ENCODE measurements at regions not wholly inside any gene's neighbourhood (a gene's known extent, or its start where the extent isn't known, plus 50 kb on each side); places are given as distances from the start of the nearest gene placed in this dataset.
"Not testable (repeated sequence)": the region's sequence is repeated elsewhere in the genome, so short reads cannot be mapped to it uniquely, and the experiment has no call there.

GRCh38 chr5:116740771-116741170 lies 166.1 kb upstream of the SEMA6A start:
- DNase-seq, result no peak

GRCh38 chr5:116739571-116739970 lies 164.9 kb upstream of the SEMA6A start:
- DNase-seq, result peak; percentile 49

- DNase-seq, result peak; percentile 88
Measured at GRCh38 chr5:116738615-116739261, 164.1 kb upstream of the SEMA6A start.

- DNase-seq, result no peak
Measured at GRCh38 chr5:116738239-116738614, 163.6 kb upstream of the SEMA6A start.

- no peak for DNase-seq
Measured at GRCh38 chr5:116736671-116737070, 162.0 kb upstream of the SEMA6A start.

- no peak for DNase-seq
Measured at GRCh38 chr5:116733991-116734975, 159.7 kb upstream of the SEMA6A start.

GRCh38 chr5:116732591-116732990 lies 158.0 kb upstream of the SEMA6A start:
- DNase-seq, result no peak

- no peak for DNase-seq
Measured at GRCh38 chr5:116731432-116731831, 156.8 kb upstream of the SEMA6A start.

GRCh38 chr5:116730706-116731105 lies 156.1 kb upstream of the SEMA6A start:
- peak; percentile 69 for DNase-seq

GRCh38 chr5:116730185-116730584 lies 155.6 kb upstream of the SEMA6A start:
- DNase-seq, result no peak

- DNase-seq, result no peak
Measured at GRCh38 chr5:116727248-116727647, 152.6 kb upstream of the SEMA6A start.

- not testable (repeated sequence) for DNase-seq
Measured at GRCh38 chr5:116726180-116726579, 151.6 kb upstream of the SEMA6A start.

GRCh38 chr5:116724971-116725370 lies 150.3 kb upstream of the SEMA6A start:
- no peak for DNase-seq

- no peak for DNase-seq
Measured at GRCh38 chr5:116722651-116723050, 148.0 kb upstream of the SEMA6A start.

GRCh38 chr5:116719106-116719505 lies 144.5 kb upstream of the SEMA6A start:
- DNase-seq, result no peak

GRCh38 chr5:116718317-116718716 lies 143.7 kb upstream of the SEMA6A start:
- no peak for DNase-seq

- DNase-seq, result no peak
Measured at GRCh38 chr5:116709082-116709481, 134.5 kb upstream of the SEMA6A start.

- not testable (repeated sequence) for DNase-seq
Measured at GRCh38 chr5:116705121-116705519, 130.5 kb upstream of the SEMA6A start.

GRCh38 chr5:116703941-116704340 lies 129.3 kb upstream of the SEMA6A start:
- DNase-seq, result no peak

GRCh38 chr5:116703328-116703727 lies 128.7 kb upstream of the SEMA6A start:
- DNase-seq, result no peak

GRCh38 chr5:116702776-116703175 lies 128.2 kb upstream of the SEMA6A start:
- no peak for DNase-seq

- DNase-seq, result no peak
Measured at GRCh38 chr5:116699332-116699731, 124.7 kb upstream of the SEMA6A start.

GRCh38 chr5:116696366-116696765 lies 121.7 kb upstream of the SEMA6A start:
- DNase-seq, result peak; percentile 61

Data from muscle of arm (tissue), 1 donor.